Epithelial cell of proximal tubule (primary cell): ENCODE measurements at regions not wholly inside any gene's neighbourhood (a gene's known extent, or its start where the extent isn't known, plus 50 kb on each side); places are given as distances from the start of the nearest gene placed in this dataset.
"Not testable (repeated sequence)": the region's sequence is repeated elsewhere in the genome, so short reads cannot be mapped to it uniquely, and the experiment has no call there.

Source experiments
- DNase-seq: peaks from one replicate; pipeline ENCODE4 v3.0.0-alpha.2; 2011; ENCODE audit warnings: low read depth
- H3K4me3 ChIP-seq: 2 replicates; pipeline ENCODE4 v1.5.1; 2011; ENCODE audit warnings: low read depth, mild to moderate bottlenecking, low read length
- TF ChIP-seq, protein P1 (sequence below): conservative IDR thresholded peaks from 2 replicates; pipeline ENCODE4 v1.5.1; 2012; ENCODE audit warnings: low read depth, mild to moderate bottlenecking, low read length

DNA sequence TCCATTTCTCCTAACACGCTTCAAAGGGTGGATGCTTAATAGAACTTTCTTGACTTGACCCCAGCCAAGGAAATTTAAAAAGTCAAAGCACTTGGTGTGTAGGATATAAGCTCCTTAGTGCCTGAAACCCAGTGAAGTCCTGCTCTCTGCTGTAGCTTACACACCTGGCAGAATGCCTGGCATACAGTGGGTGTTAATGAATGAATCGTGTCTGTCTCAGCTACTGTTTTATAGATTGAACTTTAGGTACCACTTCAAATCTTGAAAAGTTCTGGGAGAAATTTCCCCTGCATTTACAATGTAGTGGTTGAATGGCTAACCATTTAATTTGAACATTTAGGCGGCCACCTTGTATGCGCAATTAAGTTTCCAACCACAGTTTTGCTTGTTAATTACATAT, 70.5 kb upstream of the ZNF217 start:
- DNase-seq, result no peak
- TF ChIP-seq, protein P1, sequence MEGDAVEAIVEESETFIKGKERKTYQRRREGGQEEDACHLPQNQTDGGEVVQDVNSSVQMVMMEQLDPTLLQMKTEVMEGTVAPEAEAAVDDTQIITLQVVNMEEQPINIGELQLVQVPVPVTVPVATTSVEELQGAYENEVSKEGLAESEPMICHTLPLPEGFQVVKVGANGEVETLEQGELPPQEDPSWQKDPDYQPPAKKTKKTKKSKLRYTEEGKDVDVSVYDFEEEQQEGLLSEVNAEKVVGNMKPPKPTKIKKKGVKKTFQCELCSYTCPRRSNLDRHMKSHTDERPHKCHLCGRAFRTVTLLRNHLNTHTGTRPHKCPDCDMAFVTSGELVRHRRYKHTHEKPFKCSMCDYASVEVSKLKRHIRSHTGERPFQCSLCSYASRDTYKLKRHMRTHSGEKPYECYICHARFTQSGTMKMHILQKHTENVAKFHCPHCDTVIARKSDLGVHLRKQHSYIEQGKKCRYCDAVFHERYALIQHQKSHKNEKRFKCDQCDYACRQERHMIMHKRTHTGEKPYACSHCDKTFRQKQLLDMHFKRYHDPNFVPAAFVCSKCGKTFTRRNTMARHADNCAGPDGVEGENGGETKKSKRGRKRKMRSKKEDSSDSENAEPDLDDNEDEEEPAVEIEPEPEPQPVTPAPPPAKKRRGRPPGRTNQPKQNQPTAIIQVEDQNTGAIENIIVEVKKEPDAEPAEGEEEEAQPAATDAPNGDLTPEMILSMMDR, result no peak
- H3K4me3 ChIP-seq, result no peak overlapping the region

DNA sequence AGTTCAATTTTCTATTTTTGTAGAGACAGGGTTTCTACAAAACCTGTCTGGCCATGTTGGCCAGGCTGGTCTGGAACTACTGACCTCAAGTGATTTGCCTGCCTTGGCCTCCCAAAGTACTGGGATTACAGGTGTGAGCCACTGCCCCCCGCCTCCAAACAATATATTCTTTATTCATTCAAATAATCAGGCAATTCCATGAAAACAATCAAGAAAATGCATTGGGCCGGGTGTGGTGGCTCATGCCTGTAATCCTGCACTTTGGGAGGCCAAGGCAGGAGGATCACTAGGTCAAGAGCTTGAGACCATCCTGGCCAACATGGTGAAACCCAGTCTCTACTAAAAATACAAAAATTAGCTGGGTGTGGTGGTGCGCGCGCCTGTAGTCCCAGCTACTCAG, 69.9 kb upstream of the ZNF217 start:
- not testable (repeated sequence) for DNase-seq, H3K4me3 ChIP-seq

DNA sequence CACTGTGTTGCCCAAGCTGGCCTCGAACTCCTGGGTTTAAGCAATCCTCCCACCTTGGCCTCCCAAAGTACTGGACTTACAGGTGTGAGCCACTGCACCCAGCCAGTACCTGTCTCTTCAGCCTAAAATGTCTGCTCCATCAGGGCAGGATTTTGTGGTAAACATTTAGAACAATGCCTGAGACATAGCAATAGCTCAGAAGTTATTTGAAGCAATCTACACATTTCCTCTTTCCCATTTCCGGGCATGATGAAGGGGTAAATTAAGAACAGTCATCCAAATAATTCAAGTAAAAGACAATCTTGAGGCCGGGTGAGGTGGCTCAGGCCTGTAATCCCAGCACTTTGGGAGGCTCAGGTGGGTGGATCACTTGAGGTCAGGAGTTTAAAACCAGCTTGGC, 69.0 kb upstream of the ZNF217 start:
- TF ChIP-seq, protein P1, result no peak
- DNase-seq, result no peak
- H3K4me3 ChIP-seq, result no peak overlapping the region

DNA sequence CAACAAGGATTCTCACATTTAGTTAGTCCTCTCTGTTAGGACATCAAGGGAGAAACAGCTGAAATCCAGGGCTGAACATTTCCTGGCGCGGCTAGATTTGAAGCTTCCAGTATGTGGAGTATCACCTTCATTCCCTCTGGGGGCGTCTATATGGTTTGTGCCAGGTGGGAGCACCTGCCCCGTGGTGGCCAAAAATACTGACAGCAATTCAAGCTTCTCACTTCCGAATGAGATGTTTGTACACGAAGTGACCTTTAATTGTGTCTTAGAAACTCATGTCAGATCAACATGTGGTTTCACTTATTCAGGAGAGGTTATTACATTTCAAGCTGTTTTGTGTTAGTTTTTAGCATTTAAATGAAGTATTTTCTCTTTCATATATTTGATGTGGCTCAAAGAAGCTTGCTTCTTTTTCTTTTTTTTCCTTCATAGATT, 67.3 kb upstream of the ZNF217 start:
- H3K4me3 ChIP-seq, result no peak overlapping the region
- no peak for DNase-seq
- TF ChIP-seq, protein P1, result no peak

DNA sequence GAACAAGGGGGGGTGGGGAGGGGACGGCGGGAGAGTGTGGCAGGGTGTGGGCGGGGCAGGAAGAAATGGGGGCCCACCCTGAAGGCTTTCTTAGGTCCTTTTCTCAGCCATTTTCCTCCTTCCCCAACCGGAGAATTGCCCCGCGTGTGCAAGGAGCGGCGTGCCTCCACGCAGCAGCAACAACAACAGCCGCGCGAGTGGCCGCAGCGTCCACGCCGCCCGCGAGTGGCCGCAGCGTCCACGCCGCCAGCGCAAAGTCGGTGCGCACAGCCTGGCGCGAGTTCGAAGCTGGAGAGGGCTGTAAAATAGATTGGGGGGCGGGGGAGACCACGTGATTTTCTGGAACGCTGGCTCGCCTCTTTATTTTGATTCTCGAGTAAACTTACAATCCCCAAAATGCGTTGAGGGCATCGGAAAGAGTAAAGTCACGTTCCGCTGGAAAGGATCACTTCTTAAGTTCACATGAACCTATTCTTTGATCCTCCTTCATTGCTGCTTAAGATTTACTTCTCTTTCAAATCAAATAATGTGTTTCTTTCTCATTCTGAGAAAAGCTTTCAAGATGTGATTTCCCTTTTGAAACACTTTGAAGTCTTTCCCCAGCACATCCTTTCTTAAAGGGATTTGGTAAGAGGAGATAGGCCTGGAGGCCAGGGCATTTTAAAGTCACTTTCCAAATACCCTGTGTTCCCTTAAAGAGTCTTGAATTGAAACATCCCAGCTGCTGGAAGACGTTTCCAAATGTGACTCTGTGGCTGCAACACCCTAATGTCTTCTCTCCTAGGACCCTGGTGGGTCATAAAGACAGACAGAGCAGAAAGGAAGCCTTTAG, 66.7 kb upstream of the ZNF217 start:
- peak overlapping the region; percentile 51 for H3K4me3 ChIP-seq
- DNase-seq, result no peak
- TF ChIP-seq, protein P1, result no peak

DNA sequence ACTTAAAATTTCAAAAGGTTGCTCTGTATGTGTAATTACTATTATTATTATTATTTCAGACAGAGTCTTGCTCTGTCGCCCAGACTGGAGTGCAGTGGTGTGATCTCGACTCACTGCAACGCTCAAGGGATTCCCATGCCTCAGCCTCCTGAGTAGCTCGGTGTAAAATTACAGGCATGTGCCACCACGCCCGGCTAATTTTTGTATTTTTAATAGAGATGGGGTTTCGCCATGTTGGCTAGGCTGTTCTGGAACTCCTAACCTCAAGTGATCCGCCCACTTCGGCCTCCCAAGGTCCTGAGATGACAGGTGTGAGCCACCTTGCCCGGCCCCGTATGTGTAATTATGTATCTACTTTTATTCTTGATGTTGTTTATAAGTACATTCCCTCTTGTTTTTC, 65.3 kb upstream of the ZNF217 start:
- DNase-seq, result no peak
- TF ChIP-seq, protein P1, result no peak
- no peak overlapping the region for H3K4me3 ChIP-seq

DNA sequence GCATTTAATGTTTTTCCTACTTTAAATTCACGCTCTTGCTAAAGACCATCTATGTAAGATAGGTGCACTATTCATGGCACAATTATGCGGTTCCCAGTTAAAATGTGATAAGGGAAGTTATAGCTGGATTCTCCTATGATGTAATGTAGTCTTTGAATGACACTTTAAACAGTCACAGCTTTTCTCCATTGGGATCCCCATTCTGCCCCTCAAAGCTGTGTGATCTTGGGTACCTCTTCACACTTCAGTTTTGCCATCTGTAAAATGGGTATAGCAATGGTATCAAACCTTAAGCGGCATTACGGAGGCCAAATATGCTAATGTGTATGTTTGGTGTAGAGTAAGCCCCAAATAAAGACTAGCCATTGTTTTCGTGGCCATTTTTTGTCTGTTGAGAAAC, 64.7 kb upstream of the ZNF217 start:
- no peak overlapping the region for H3K4me3 ChIP-seq
- TF ChIP-seq, protein P1, result no peak
- no peak for DNase-seq
